GM21526 (cell line): ENCODE measurements at regions not wholly inside any gene's neighbourhood (a gene's known extent, or its start where the extent isn't known, plus 50 kb on each side); places are given as distances from the start of the nearest gene placed in this dataset.
"Not testable (repeated sequence)": the region's sequence is repeated elsewhere in the genome, so short reads cannot be mapped to it uniquely, and the experiment has no call there.

Experiments used
- ATAC-seq: cut with Tn5 transposase; IDR thresholded peaks from one replicate; pipeline ENCODE4 v1.9.1; 2021; ENCODE audit warnings: moderate library complexity; ENCODE audit not compliant: unreplicated experiment, low FRiP score

GRCh38 chr4:124854968-124855367 lies 142.4 kb upstream of the ANKRD50 start:
- peak; percentile 93 for ATAC-seq

- no peak for ATAC-seq
These were observed 139.2 kb upstream of the ANKRD50 start for GRCh38 chr4:124851741-124852140.

- ATAC-seq, result no peak
These were observed 133.8 kb upstream of the ANKRD50 start for GRCh38 chr4:124846306-124846705.

GRCh38 chr4:124839786-124840390 lies 127.4 kb upstream of the ANKRD50 start:
- no peak for ATAC-seq

GRCh38 chr4:124833831-124834505 lies 121.4 kb upstream of the ANKRD50 start:
- ATAC-seq, result no peak

- no peak for ATAC-seq
These were observed 115.8 kb upstream of the ANKRD50 start for GRCh38 chr4:124828382-124828781.

- ATAC-seq, result no peak
These were observed 105.0 kb upstream of the ANKRD50 start for GRCh38 chr4:124817531-124817930.

GRCh38 chr4:124812203-124812602 lies 99.7 kb upstream of the ANKRD50 start:
- not testable (repeated sequence) for ATAC-seq

GRCh38 chr4:124810827-124811226 lies 98.3 kb upstream of the ANKRD50 start:
- no peak for ATAC-seq

GRCh38 chr4:124807421-124807820 lies 94.9 kb upstream of the ANKRD50 start:
- ATAC-seq, result no peak

GRCh38 chr4:124806403-124806802 lies 93.9 kb upstream of the ANKRD50 start:
- ATAC-seq, result no peak

GRCh38 chr4:124804584-124804983 lies 92.1 kb upstream of the ANKRD50 start:
- ATAC-seq, result no peak

GRCh38 chr4:124804041-124804440 lies 91.5 kb upstream of the ANKRD50 start:
- ATAC-seq, result no peak

GRCh38 chr4:124803641-124804040 lies 91.1 kb upstream of the ANKRD50 start:
- no peak for ATAC-seq

GRCh38 chr4:124803026-124803425 lies 90.5 kb upstream of the ANKRD50 start:
- ATAC-seq, result no peak

- ATAC-seq, result no peak
These were observed 84.7 kb upstream of the ANKRD50 start for GRCh38 chr4:124797223-124797622.

- no peak for ATAC-seq
These were observed 77.9 kb upstream of the ANKRD50 start for GRCh38 chr4:124790471-124790870.

- ATAC-seq, result no peak
These were observed 74.1 kb upstream of the ANKRD50 start for GRCh38 chr4:124786634-124787033.

- no peak for ATAC-seq
These were observed 73.1 kb upstream of the ANKRD50 start for GRCh38 chr4:124785645-124786044.

GRCh38 chr4:124783847-124784246 lies 71.3 kb upstream of the ANKRD50 start:
- ATAC-seq, result no peak

GRCh38 chr4:124777007-124777406 lies 64.5 kb upstream of the ANKRD50 start:
- ATAC-seq, result no peak

- no peak for ATAC-seq
These were observed 56.2 kb upstream of the ANKRD50 start for GRCh38 chr4:124768596-124769365.
